AG09309 (cell line): ENCODE measurements at regions not wholly inside any gene's neighbourhood (a gene's known extent, or its start where the extent isn't known, plus 50 kb on each side); places are given as distances from the start of the nearest gene placed in this dataset.

Experiments used
- DNase-seq: peaks from one replicate; pipeline ENCODE4 v3.0.0-alpha.2; 2010; ENCODE audit warnings: low read depth
- H3K4me3 ChIP-seq: 2 replicates; pipeline ENCODE4 v1.5.1; 2011; ENCODE audit warnings: mild to moderate bottlenecking, low read depth, low read length, moderate library complexity; ENCODE audit not compliant: control insufficient read depth
- TF ChIP-seq, protein P1 (sequence below): IDR thresholded peaks from 2 replicates; pipeline ENCODE4 v1.5.1; 2011; ENCODE audit warnings: mild to moderate bottlenecking, low read depth, low read length, inconsistent platforms; ENCODE audit not compliant: insufficient read depth, control insufficient read depth; ENCODE audit errors: missing control alignments

- TF ChIP-seq, protein P1, sequence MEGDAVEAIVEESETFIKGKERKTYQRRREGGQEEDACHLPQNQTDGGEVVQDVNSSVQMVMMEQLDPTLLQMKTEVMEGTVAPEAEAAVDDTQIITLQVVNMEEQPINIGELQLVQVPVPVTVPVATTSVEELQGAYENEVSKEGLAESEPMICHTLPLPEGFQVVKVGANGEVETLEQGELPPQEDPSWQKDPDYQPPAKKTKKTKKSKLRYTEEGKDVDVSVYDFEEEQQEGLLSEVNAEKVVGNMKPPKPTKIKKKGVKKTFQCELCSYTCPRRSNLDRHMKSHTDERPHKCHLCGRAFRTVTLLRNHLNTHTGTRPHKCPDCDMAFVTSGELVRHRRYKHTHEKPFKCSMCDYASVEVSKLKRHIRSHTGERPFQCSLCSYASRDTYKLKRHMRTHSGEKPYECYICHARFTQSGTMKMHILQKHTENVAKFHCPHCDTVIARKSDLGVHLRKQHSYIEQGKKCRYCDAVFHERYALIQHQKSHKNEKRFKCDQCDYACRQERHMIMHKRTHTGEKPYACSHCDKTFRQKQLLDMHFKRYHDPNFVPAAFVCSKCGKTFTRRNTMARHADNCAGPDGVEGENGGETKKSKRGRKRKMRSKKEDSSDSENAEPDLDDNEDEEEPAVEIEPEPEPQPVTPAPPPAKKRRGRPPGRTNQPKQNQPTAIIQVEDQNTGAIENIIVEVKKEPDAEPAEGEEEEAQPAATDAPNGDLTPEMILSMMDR, result no peak
- DNase-seq, result no peak
- no peak overlapping the region for H3K4me3 ChIP-seq
These were observed 68.8 kb upstream of the ARHGAP18 start for GRCh38 chr6:129778793-129779192.

GRCh38 chr6:129777371-129777770, 67.4 kb upstream of the ARHGAP18 start:
- TF ChIP-seq, protein P1, result no peak

DNA sequence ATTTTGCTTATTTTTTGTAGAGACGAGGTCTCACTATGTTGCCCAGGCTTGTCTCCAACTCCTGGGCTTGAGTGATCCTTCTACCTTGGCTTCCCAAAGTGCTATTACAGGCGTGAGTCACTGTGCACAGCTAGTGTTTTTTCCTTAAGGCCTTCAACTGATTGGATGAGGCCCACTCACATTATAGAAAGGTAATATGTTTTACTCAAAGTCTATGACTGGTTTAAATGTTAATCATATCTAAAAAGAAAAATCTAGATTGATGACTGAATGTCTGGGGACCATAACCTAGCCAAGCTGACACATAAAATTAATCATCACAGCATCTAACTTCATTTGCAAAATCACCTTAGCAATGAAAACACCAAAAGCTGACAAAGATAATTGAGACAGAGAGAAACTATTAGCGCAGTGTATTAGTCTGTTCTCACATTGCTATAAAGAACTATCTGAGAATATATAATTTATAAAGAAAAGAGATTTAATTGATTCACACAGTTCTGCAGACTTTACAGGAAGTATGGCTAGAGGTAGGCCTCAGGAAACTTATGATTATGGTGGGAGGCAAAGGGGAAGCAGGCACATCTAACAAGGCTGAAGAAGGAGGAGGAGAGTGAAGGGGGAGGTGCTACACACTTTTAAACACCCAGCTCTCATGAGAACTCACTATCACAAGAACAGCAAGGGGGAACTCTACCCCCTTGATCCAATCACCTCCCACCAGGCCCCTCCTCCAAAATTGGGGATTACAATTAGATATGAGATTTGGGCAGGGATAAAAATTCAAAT, 66.8 kb upstream of the ARHGAP18 start:
- TF ChIP-seq, protein P1, result no peak
- no peak overlapping the region for H3K4me3 ChIP-seq
- no peak for DNase-seq

More at GRCh38 chr6:129777371-129777770, 67.4 kb upstream of the ARHGAP18 start:
- H3K4me3 ChIP-seq, result no peak overlapping the region
- no peak for DNase-seq

DNA sequence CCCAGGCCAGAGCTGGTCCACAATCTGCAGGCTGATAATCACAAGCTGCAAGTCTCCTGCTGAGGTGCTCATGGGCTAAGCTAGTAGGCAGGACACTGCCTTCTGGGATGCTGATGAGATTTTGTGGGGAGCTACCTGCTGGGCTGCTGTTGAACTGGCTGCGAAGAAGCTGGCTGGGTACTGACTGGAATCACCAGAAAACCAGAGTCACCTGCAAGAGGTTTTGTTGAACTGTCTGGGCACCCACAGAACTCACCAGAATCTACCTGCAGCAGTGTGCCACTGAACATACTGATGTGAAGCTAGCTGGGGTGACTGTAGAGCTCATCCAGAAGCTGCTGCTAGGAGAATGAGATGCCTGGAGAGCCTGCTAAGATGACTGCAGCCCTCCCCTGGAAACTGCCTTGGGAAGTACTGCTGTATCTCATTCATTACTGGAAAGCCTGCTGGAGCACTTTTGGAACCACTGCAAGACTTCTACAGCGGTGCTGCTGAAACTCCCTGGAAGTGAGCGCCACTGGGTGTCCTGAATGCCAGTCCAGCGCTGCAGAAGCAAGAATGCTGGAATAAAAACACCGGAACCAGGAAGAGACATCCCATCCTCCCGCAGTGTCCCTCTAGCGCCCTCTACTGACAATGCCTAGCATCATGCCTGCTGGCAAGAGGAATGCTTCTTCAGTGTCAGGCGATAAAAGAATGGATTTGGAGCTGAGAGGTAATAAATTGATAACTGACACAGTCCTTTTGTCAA, 64.9 kb upstream of the ARHGAP18 start:
- no peak overlapping the region for H3K4me3 ChIP-seq
- TF ChIP-seq, protein P1, result peak; percentile 100

GRCh38 chr6:129773304-129773703, 63.3 kb upstream of the ARHGAP18 start:
- H3K4me3 ChIP-seq, result no peak overlapping the region
- no peak for DNase-seq
- TF ChIP-seq, protein P1, result no peak

More for the DNA sequence above, 64.9 kb upstream of the ARHGAP18 start:
- DNase-seq, result peak; percentile 53

- no peak for DNase-seq
- TF ChIP-seq, protein P1, result no peak
- H3K4me3 ChIP-seq, result no peak overlapping the region
These were observed 61.7 kb upstream of the ARHGAP18 start for GRCh38 chr6:129771678-129772077.
